A549 (cell line): ENCODE measurements at regions not wholly inside any gene's neighbourhood (a gene's known extent, or its start where the extent isn't known, plus 50 kb on each side); places are given as distances from the start of the nearest gene placed in this dataset.

Experiments
- ATAC-seq, 2 experiments: fragments of 200-7000 bp in 1 of 2; fragments of >200 bp in 1 of 2; cut with Nextera tagmentation in 1 of 2; cut with Tn5 transposase in 1 of 2; 3 replicates each; pipeline versions ENCODE4 v1.8.0 to v1.9.1; 2018 to 2020; ENCODE audit warnings: mild to moderate bottlenecking in 1 of 2, moderate library complexity in 1 of 2
- CTCF ChIA-PET: fragments of 300-600 bp; sonication (Branson Sonifier 250); formaldehyde crosslinking; extraction: SDS; loops from one replicate; lab custom pipeline; 2021; ENCODE audit warnings: antibody characterized with exemption, inconsistent platforms; lab: Yijun Ruan, JAX
- POLR2A ChIA-PET: fragments of 350-600 bp; formaldehyde crosslinking; extraction: SDS; loops from one replicate; lab custom pipeline; 2021; ENCODE audit warnings: antibody characterized with exemption, inconsistent platforms; lab: Yijun Ruan, JAX
- DNase-seq, 2 experiments: peaks; one replicate each; pipeline versions ENCODE4 v3.0.0 to v3.0.0-alpha.2; 2011 to 2016; ENCODE audit warnings: low read depth in 1 of 2, low spot score in 1 of 2
- FAIRE-seq: peaks from 2 replicates; lab custom pipeline; 2011; peaks lifted over from hg19 to GRCh38; lab: Jason Lieb, UNC
- H3K27ac ChIP-seq, 2 experiments: fragments of >200 bp; sonication (Bioruptor Twin); formaldehyde crosslinking; 3 replicates each; pipeline ENCODE4 v1.5.1; 2016 to 2017
- H3K4me1 ChIP-seq: fragments of >200 bp; sonication (Bioruptor Twin); formaldehyde crosslinking; 3 replicates; pipeline ENCODE4 v1.6.1; 2016
- H3K4me2 ChIP-seq: fragments of >200 bp; sonication (Bioruptor Twin); formaldehyde crosslinking; 3 replicates; pipeline ENCODE4 v1.6.1; 2016
- H3K4me3 ChIP-seq: fragments of >200 bp; sonication (Bioruptor Twin); formaldehyde crosslinking; 3 replicates; pipeline ENCODE4 v1.5.1; 2016
- H3K9me3 ChIP-seq: fragments of >200 bp; sonication (Bioruptor Twin); formaldehyde crosslinking; 3 replicates; pipeline ENCODE4 v1.6.1; 2016
- BCL3 ChIP-seq: fragments of >200 bp; sonication (Bioruptor Twin); formaldehyde crosslinking; IDR thresholded peaks from 3 replicates; pipeline ENCODE4 v1.6.1; 2016
- BHLHE40 ChIP-seq: IDR thresholded peaks from 2 replicates; pipeline ENCODE4 v1.6.1; 2012; ENCODE audit warnings: low read depth, low read length, inconsistent platforms
- CBX8 ChIP-seq: fragments of 200-600 bp; sonication (generic); IDR thresholded peaks from 2 replicates; pipeline ENCODE4 v1.6.1; 2016
- CEBPB ChIP-seq, 2 experiments: fragments of >200 bp in 1 of 2; sonication (Bioruptor Twin) in 1 of 2; formaldehyde crosslinking in 1 of 2; IDR thresholded peaks; 2 replicates each; pipeline ENCODE4 v1.6.1; 2012 to 2016
- CHD2 ChIP-seq: fragments of 150-350 bp; IDR thresholded peaks from 2 replicates; pipeline ENCODE4 v1.6.1; 2014; ENCODE audit warnings: low read length; ENCODE audit not compliant: partially characterized antibody
- E2F6 ChIP-seq: IDR thresholded peaks from 2 replicates; pipeline ENCODE4 v1.6.1; 2012; ENCODE audit warnings: low read depth, borderline replicate concordance
- EP300 ChIP-seq, 2 experiments: fragments of >200 bp; sonication (Bioruptor Twin); formaldehyde crosslinking; IDR thresholded peaks; 2 replicates in 1 of 2; 3 replicates in 1 of 2; pipeline ENCODE4 v1.6.1; 2016 to 2017
- FOSB ChIP-seq: fragments of 250-450 bp; sonication (Bioruptor Pico); IDR thresholded peaks from 2 replicates; pipeline ENCODE4 v1.5.0; 2020; ENCODE audit warnings: mild to moderate bottlenecking, moderate library complexity
- FOXS1 ChIP-seq: fragments of 250-450 bp; sonication (Bioruptor Pico); IDR thresholded peaks from 2 replicates; pipeline ENCODE4 v1.5.0; 2020; ENCODE audit warnings: mild to moderate bottlenecking, moderate library complexity
- HOXB13 ChIP-seq: fragments of 250-450 bp; sonication (Bioruptor Pico); IDR thresholded peaks from 2 replicates; pipeline ENCODE4 v1.5.0; 2020; ENCODE audit warnings: low read depth, mild to moderate bottlenecking, moderate library complexity
- HOXB5 ChIP-seq: fragments of 250-450 bp; sonication (Bioruptor Pico); IDR thresholded peaks from 2 replicates; pipeline ENCODE4 v1.5.0; 2020; ENCODE audit warnings: mild to moderate bottlenecking, moderate library complexity
- JUN ChIP-seq, 2 experiments: fragments of >200 bp; sonication (Bioruptor Twin); formaldehyde crosslinking; IDR thresholded peaks; 2 replicates in 1 of 2; 3 replicates in 1 of 2; pipeline ENCODE4 v1.6.1; 2016 to 2017
- JUNB ChIP-seq: fragments of >200 bp; sonication (Bioruptor Twin); formaldehyde crosslinking; IDR thresholded peaks from 2 replicates; pipeline ENCODE4 v1.6.1; 2016
- MAFK ChIP-seq: fragments of 450-650 bp; IDR thresholded peaks from 2 replicates; pipeline ENCODE4 v1.6.1; 2014; ENCODE audit not compliant: partially characterized antibody
- MYC ChIP-seq: IDR thresholded peaks from 2 replicates; pipeline ENCODE4 v1.6.1; 2012; ENCODE audit warnings: mild to moderate bottlenecking, inconsistent platforms, low read length, improper control_type of control experiment, borderline replicate concordance
- NPAS2 ChIP-seq: fragments of 250-450 bp; sonication (Bioruptor Pico); IDR thresholded peaks from 2 replicates; pipeline ENCODE4 v1.8.0; 2022; ENCODE audit warnings: mild to moderate bottlenecking, moderate library complexity, borderline replicate concordance
- PHF8 ChIP-seq: fragments of 200-600 bp; sonication (generic); IDR thresholded peaks from 2 replicates; pipeline ENCODE4 v1.6.1; 2016; ENCODE audit warnings: low read depth, mild to moderate bottlenecking, antibody characterized with exemption, moderate library complexity, borderline replicate concordance
- POLR2A ChIP-seq: IDR thresholded peaks from 2 replicates; pipeline ENCODE4 v1.6.1; 2012; ENCODE audit warnings: mild to moderate bottlenecking, low read length
- POLR2AphosphoS2 ChIP-seq: conservative IDR thresholded peaks from 2 replicates; pipeline ENCODE4 v1.6.1; 2012; ENCODE audit warnings: low read length, improper control_type of control experiment, inconsistent platforms
- RAD21 ChIP-seq, 2 experiments: fragments of >200 bp in 1 of 2; sonication (Bioruptor Twin) in 1 of 2; formaldehyde crosslinking in 1 of 2; IDR thresholded peaks in 1 of 2; conservative IDR thresholded peaks in 1 of 2; 2 replicates in 1 of 2; 3 replicates in 1 of 2; pipeline ENCODE4 v1.6.1; 2012 to 2018; ENCODE audit warnings: inconsistent platforms in 1 of 2
- RARB ChIP-seq: fragments of 250-450 bp; sonication (Bioruptor Pico); IDR thresholded peaks from 2 replicates; pipeline ENCODE4 v1.8.0; 2021; ENCODE audit warnings: mild to moderate bottlenecking, moderate library complexity
- RFX5 ChIP-seq: fragments of 450-650 bp; IDR thresholded peaks from 2 replicates; pipeline ENCODE4 v1.7.1; 2014; ENCODE audit warnings: antibody characterized with exemption, mild to moderate bottlenecking, moderate library complexity
- RNF2 ChIP-seq: fragments of 200-600 bp; sonication (generic); IDR thresholded peaks from 2 replicates; pipeline ENCODE4 v1.6.1; 2016; ENCODE audit warnings: low read depth, mild to moderate bottlenecking, antibody characterized with exemption, moderate library complexity, borderline replicate concordance
- SMC3 ChIP-seq: fragments of >200 bp; sonication (Bioruptor Twin); formaldehyde crosslinking; IDR thresholded peaks from 3 replicates; pipeline ENCODE4 v1.6.1; 2018; ENCODE audit warnings: inconsistent platforms
- TFCP2L1 ChIP-seq: fragments of 250-450 bp; sonication (Bioruptor Pico); IDR thresholded peaks from 2 replicates; pipeline ENCODE4 v1.5.0; 2021; ENCODE audit warnings: mild to moderate bottlenecking
- USF2 ChIP-seq: fragments of 450-650 bp; IDR thresholded peaks from 2 replicates; pipeline ENCODE4 v1.6.1; 2014; ENCODE audit warnings: antibody characterized with exemption
- ZC3H11A ChIP-seq: fragments of 450-650 bp; IDR thresholded peaks from 2 replicates; pipeline ENCODE4 v1.6.1; 2014; ENCODE audit warnings: antibody characterized with exemption, mild to moderate bottlenecking
- ZFP36 ChIP-seq: fragments of 450-650 bp; IDR thresholded peaks from 2 replicates; pipeline ENCODE4 v1.6.1; 2014; ENCODE audit warnings: borderline replicate concordance; ENCODE audit not compliant: partially characterized antibody
- ZNF302 ChIP-seq: fragments of 250-450 bp; sonication (Bioruptor Pico); IDR thresholded peaks from 2 replicates; pipeline ENCODE4 v1.9.0; 2021; ENCODE audit warnings: inconsistent platforms, mild to moderate bottlenecking, moderate library complexity
- whole genome bisulfite sequencing: methylation state at CpG from one replicate; pipeline ENCODE4 v1.1.6; 2017; ENCODE audit errors: missing lambda C conversion rate; 5-methylcytosine and 5-hydroxymethylcytosine counted together
- TF ChIP-seq, protein P1 (sequence below): fragments of 150-350 bp; IDR thresholded peaks from 2 replicates; pipeline ENCODE4 v1.6.1; 2014; ENCODE audit warnings: low read depth, mild to moderate bottlenecking, low read length

DNA sequence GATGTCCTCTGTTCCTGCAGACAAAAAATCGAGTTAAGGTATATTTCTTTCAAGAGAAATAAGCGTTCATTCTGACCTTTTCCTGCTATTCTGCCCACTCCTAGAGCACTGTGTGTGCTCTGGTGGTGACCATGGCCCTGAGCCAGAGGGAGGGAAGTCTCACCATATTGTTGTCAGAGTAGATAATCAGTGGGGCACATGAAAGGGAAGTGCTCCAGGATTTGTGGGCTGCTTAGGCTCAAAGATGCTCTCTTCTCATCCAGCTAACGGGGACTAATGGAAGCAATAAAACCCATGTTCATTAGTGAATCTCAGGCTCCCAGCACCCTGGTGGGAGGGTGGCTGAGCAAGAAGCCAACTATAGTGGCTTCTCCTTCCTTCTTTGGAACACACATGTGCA lies 70.7 kb upstream of the EOMES start:
- CTCF ChIA-PET = interaction anchor here (1.4 to 1.6 kb wide), 2 partner anchors 9 to 71 kb away, joined by 3 to 4 read pairs; partner anchors contain the start of gene EOMES
- WGBS = 38% methylated on average over 3 of the region's 3 CpGs

GRCh38 chr3:27794211-27794610 lies 72.1 kb upstream of the EOMES start:
- Histone ChIP-seq H3K4me3 (no peak overlapping the region), H3K4me2 (no peak overlapping the region), H3K4me1 (no peaks in the 10 kb centered on the region), H3K27ac (no peak overlapping the region), H3K9me3 (no peaks in the 10 kb centered on the region)
- POLR2A ChIA-PET = no interaction called here
- DNase-seq (no peak), FAIRE-seq (no peak), ATAC-seq (peak in 1 of 2 experiments; percentile 51; a peak in 2 of 6 replicates)
- CTCF ChIA-PET = no interaction called here
- WGBS = 52% methylated on average over 4 of the region's 4 CpGs
- TF ChIP-seq RAD21 (conservative IDR thresholded peaks at IDR 0.05 in 1 of 2, IDR thresholded peaks at IDR 0.05 in 1 of 2) (no peak), CEBPB (IDR thresholded peaks at IDR 0.05) (no peak), EP300 (IDR thresholded peaks at IDR 0.05) (no peak), HOXB5 (CRISPR knock-in tag) (no peak), BHLHE40 (no peak), RNF2 (no peak), ZC3H11A (no peak), RFX5 (no peak), ZFP36 (no peak)

More for the DNA sequence above, 70.7 kb upstream of the EOMES start:
- Histone ChIP-seq H3K4me1 (no peaks in the 10 kb centered on the region), H3K4me2 (no peak overlapping the region), H3K9me3 (no peaks in the 10 kb centered on the region), H3K4me3 (no peak overlapping the region), H3K27ac (no peak overlapping the region)
- FAIRE-seq (no peak), DNase-seq (no peak), ATAC-seq (no peak)
- TF ChIP-seq CHD2 (no peak), SMC3 (no peak), POLR2AphosphoS2 (no peak), ZNF302 (CRISPR knock-in tag) (no peak), MYC (no peak), HOXB13 (CRISPR knock-in tag) (no peak), BCL3 (no peak), RNF2 (no peak), JUN (IDR thresholded peaks at IDR 0.05) (no peak)
- TF ChIP-seq, protein P1, sequence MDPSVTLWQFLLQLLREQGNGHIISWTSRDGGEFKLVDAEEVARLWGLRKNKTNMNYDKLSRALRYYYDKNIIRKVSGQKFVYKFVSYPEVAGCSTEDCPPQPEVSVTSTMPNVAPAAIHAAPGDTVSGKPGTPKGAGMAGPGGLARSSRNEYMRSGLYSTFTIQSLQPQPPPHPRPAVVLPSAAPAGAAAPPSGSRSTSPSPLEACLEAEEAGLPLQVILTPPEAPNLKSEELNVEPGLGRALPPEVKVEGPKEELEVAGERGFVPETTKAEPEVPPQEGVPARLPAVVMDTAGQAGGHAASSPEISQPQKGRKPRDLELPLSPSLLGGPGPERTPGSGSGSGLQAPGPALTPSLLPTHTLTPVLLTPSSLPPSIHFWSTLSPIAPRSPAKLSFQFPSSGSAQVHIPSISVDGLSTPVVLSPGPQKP = no peak
- POLR2A ChIA-PET = no interaction called here

DNA sequence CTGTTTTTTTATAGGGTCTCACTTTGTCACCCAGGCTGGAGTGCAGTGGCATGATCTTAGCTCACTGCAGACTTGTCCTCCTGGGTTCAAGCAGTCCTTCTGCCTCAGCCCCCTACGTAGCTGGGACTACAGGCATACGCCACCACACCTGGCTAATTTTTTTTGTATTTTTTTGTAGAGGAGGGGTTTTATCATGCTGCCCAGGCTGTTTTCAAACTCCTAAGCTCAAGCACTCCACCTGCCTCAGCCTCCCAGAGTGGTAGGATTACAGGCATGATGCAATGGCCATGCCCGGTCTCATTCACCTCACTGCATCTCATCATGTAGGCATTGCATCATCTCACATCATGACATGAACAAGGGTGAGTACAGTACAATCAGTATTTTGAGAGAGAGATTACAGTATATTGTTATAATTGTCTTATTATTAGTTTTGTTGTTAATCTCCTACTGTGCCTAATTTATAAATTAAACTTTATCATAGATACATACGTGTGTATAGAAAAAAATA lies 74.3 kb upstream of the EOMES start:
- H3K9me3 ChIP-seq = no peaks in the 10 kb centered on the region
- ChIA-PET CTCF (no interaction called here), POLR2A (no interaction called here)
- WGBS = 53% methylated on average over 4 of the region's 4 CpGs
- ATAC-seq (no peak), DNase-seq (no peak), FAIRE-seq (no peak)
- H3K4me3 ChIP-seq = no peak overlapping the region
- H3K27ac ChIP-seq = no peak overlapping the region
- TF ChIP-seq E2F6 = no peak
- TF ChIP-seq, protein P1 = no peak
- no peak for TF ChIP-seq USF2
- TF ChIP-seq POLR2A = no peak
- no peak for TF ChIP-seq RARB (CRISPR knock-in tag)
- no peak for TF ChIP-seq CBX8
- TF ChIP-seq RAD21 (conservative IDR thresholded peaks at IDR 0.05 in 1 of 2, IDR thresholded peaks at IDR 0.05 in 1 of 2) = no peak
- TF ChIP-seq PHF8 = no peak
- TF ChIP-seq JUNB = no peak
- no peak for TF ChIP-seq HOXB13 (CRISPR knock-in tag)
- TF ChIP-seq FOXS1 (CRISPR knock-in tag) = no peak
- TF ChIP-seq NPAS2 (CRISPR knock-in tag) = no peak
- TF ChIP-seq SMC3 = no peak
- no peak for TF ChIP-seq MYC
- no peak for TF ChIP-seq CEBPB (IDR thresholded peaks at IDR 0.05)
- no peak for TF ChIP-seq TFCP2L1 (CRISPR knock-in tag)
- TF ChIP-seq FOSB (CRISPR knock-in tag) = no peak
- TF ChIP-seq MAFK = no peak
- TF ChIP-seq, all 56 proteins: peak for 0
- no peaks in the 10 kb centered on the region for H3K4me1 ChIP-seq
- H3K4me2 ChIP-seq = no peak overlapping the region
